ENCODE measurements at regions not wholly inside any gene's neighbourhood (a gene's known extent, or its start where the extent isn't known, plus 50 kb on each side); places are given as distances from the start of the nearest gene placed in this dataset.

DNA sequence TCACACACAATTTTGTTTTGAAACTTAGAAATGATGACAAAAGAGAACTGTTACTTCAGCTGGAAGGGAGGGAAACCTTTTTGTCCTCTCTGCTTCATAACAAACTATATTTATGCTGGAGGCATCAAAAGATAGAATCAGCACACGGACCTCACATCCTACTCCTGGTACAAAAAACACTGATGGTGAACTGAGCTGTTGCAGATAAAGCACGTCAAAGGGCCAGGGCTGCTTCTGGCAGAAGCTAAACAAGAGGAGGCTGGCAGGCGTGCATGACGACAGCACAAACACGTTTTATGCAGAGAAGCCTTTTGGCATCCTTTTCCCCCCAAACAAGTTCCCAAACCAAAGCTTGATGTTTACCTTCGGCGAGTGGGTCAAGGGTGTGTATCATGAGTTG, 169.6 kb downstream of the SLC24A2 start:
- H3K4me2 ChIP-seq (ENCODE audit: low read length): no peak overlapping the region
- no peaks in the 10 kb centered on the region for H3K4me1 ChIP-seq (ENCODE audit: insufficient read depth, low read length, severe bottlenecking)
- no peak overlapping the region for H2AFZ ChIP-seq (ENCODE audit: low read length)
- H3K9me2 ChIP-seq (ENCODE audit: low read depth, low read length): no peaks in the 10 kb centered on the region
- H3K4me3 ChIP-seq (ENCODE audit: low read depth, low read length, poor library complexity, severe bottlenecking): no peak overlapping the region
- H3F3A ChIP-seq (ENCODE audit: insufficient read depth, low read length): no peaks in the 10 kb centered on the region
- no peak for TF ChIP-seq EZH2 (IDR thresholded peaks at IDR 0.05; ENCODE audit: borderline replicate concordance, low read length)
- TF ChIP-seq, protein P1, sequence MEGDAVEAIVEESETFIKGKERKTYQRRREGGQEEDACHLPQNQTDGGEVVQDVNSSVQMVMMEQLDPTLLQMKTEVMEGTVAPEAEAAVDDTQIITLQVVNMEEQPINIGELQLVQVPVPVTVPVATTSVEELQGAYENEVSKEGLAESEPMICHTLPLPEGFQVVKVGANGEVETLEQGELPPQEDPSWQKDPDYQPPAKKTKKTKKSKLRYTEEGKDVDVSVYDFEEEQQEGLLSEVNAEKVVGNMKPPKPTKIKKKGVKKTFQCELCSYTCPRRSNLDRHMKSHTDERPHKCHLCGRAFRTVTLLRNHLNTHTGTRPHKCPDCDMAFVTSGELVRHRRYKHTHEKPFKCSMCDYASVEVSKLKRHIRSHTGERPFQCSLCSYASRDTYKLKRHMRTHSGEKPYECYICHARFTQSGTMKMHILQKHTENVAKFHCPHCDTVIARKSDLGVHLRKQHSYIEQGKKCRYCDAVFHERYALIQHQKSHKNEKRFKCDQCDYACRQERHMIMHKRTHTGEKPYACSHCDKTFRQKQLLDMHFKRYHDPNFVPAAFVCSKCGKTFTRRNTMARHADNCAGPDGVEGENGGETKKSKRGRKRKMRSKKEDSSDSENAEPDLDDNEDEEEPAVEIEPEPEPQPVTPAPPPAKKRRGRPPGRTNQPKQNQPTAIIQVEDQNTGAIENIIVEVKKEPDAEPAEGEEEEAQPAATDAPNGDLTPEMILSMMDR (IDR thresholded peaks at IDR 0.05; ENCODE audit: low read length): no peak
- no peaks in the 10 kb centered on the region for H3K36me3 ChIP-seq (ENCODE audit: insufficient read depth, low read length)
- no peaks in the 10 kb centered on the region for H3K9me3 ChIP-seq (ENCODE audit: low read length)
- peaks cover 3% of the 10 kb centered on the region; the same call in 1 of the 2 replicates for H3K27me3 ChIP-seq (ENCODE audit: insufficient read depth, low read length)
- no peak overlapping the region for H3K9ac ChIP-seq (ENCODE audit: low read length)
- no peaks in the 10 kb centered on the region for H4K20me1 ChIP-seq (ENCODE audit: insufficient read depth, low read length)
- no peaks in the 10 kb centered on the region for H3K79me2 ChIP-seq (ENCODE audit: insufficient read depth, low read length)
- no peak overlapping the region for H3K27ac ChIP-seq (ENCODE audit: low read depth, low read length, poor library complexity, severe bottlenecking)

DNA sequence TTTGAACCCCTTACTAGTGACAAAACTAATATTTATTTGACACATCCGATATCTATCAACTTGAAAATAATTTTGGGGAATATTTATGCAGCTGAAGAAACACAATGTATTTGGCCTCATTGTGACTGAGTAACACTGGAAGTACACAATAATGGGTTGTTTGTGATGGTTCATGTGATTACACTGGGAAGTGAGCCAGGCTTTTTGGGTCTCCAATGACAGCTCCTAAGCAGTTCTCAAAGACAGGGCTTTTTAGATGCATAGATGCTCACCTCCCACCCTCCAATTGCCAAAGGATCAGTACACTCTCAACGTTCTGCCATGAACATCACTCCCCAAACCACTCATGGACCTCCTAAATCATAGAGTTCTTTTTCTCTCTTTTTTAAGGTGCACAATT, 170.0 kb downstream of the SLC24A2 start:
- TF ChIP-seq EZH2 (IDR thresholded peaks at IDR 0.05; ENCODE audit: borderline replicate concordance, low read length): no peak
- TF ChIP-seq, protein P1 (IDR thresholded peaks at IDR 0.05; ENCODE audit: low read length): no peak
- no peak overlapping the region for H3K9ac ChIP-seq (ENCODE audit: low read length)
- no peaks in the 10 kb centered on the region for H3K9me3 ChIP-seq (ENCODE audit: low read length)
- H3K4me1 ChIP-seq (ENCODE audit: insufficient read depth, low read length, severe bottlenecking): no peaks in the 10 kb centered on the region
- no peak overlapping the region for H3K27ac ChIP-seq (ENCODE audit: low read depth, low read length, poor library complexity, severe bottlenecking)
- H3K79me2 ChIP-seq (ENCODE audit: insufficient read depth, low read length): no peaks in the 10 kb centered on the region
- H3F3A ChIP-seq (ENCODE audit: insufficient read depth, low read length): no peaks in the 10 kb centered on the region
- H3K4me2 ChIP-seq (ENCODE audit: low read length): no peak overlapping the region
- no peaks in the 10 kb centered on the region for H3K36me3 ChIP-seq (ENCODE audit: insufficient read depth, low read length)
- no peaks in the 10 kb centered on the region for H3K9me2 ChIP-seq (ENCODE audit: low read depth, low read length)
- H3K27me3 ChIP-seq (ENCODE audit: insufficient read depth, low read length): peaks cover 3% of the 10 kb centered on the region; the same call in 1 of the 2 replicates
- H2AFZ ChIP-seq (ENCODE audit: low read length): no peak overlapping the region
- H4K20me1 ChIP-seq (ENCODE audit: insufficient read depth, low read length): no peaks in the 10 kb centered on the region
- no peak overlapping the region for H3K4me3 ChIP-seq (ENCODE audit: low read depth, low read length, poor library complexity, severe bottlenecking)

DNA sequence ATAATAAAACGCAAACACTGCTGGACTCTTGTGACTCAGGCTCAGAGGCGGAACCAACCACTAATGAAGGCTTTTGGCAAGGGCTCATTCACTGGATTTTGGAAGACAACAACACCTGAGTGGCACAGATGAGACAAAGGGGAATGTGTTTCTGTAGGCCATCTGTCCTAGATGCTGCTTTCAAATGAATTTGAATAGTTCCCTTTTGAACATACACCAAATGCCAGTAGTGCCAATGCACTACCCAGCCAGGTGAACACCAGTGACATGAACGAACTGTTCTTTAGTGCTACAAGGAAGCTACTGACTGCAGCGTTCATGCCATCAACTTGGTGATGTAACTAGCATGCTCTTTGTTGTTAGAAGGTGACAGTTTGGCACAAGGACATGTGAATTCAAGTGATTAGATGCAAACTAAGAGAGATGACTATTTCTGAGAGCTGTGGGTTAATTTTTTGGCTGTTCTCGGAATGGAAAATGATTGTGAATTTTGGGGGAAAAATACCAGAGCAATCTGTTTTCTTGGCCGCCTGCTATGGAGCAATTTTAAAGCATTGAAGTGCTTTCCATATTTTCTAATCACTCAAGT, 173.7 kb downstream of the SLC24A2 start:
- Histone ChIP-seq H2AFZ (ENCODE audit: low read length) (no peak overlapping the region), H3K27me3 (ENCODE audit: insufficient read depth, low read length) (peaks cover 3% of the 10 kb centered on the region; the same call in 1 of the 2 replicates)

More for the DNA sequence above, 173.7 kb downstream of the SLC24A2 start:
- Histone ChIP-seq H3K4me1 (ENCODE audit: insufficient read depth, low read length, severe bottlenecking) (no peaks in the 10 kb centered on the region), H3K9ac (ENCODE audit: low read length) (no peak overlapping the region), H4K20me1 (ENCODE audit: insufficient read depth, low read length) (no peaks in the 10 kb centered on the region), H3K9me3 (ENCODE audit: low read length) (no peaks in the 10 kb centered on the region), H3K36me3 (ENCODE audit: insufficient read depth, low read length) (no peaks in the 10 kb centered on the region), H3K79me2 (ENCODE audit: insufficient read depth, low read length) (no peaks in the 10 kb centered on the region), H3K4me3 (ENCODE audit: low read depth, low read length, poor library complexity, severe bottlenecking) (no peak overlapping the region), H3K27ac (ENCODE audit: low read depth, low read length, poor library complexity, severe bottlenecking) (no peak overlapping the region), H3K9me2 (ENCODE audit: low read depth, low read length) (no peaks in the 10 kb centered on the region), H3K4me2 (ENCODE audit: low read length) (no peak overlapping the region), H3F3A (ENCODE audit: insufficient read depth, low read length) (no peaks in the 10 kb centered on the region)
- no peak for TF ChIP-seq EZH2 (IDR thresholded peaks at IDR 0.05; ENCODE audit: borderline replicate concordance, low read length)
- TF ChIP-seq, protein P1 (IDR thresholded peaks at IDR 0.05; ENCODE audit: low read length): no peak
